ENCODE measurements at regions not wholly inside any gene's neighbourhood (a gene's known extent, or its start where the extent isn't known, plus 50 kb on each side); places are given as distances from the start of the nearest gene placed in this dataset.

GRCh38 chr5:74421377-74421776, 219.2 kb downstream of the ENC1 start:
- H3K36me3 ChIP-seq (ENCODE audit: low read depth, missing control alignments), result no peaks in the 10 kb centered on the region
- H3K4me1 ChIP-seq, result peaks cover 4% of the 10 kb centered on the region
- no peak overlapping the region for H3K27ac ChIP-seq
- WGBS, 2 donors, result 71 to 74% methylated on average over 1 of the region's 1 CpG
- H3K27me3 ChIP-seq, result no peaks in the 10 kb centered on the region
- DNase-seq, result no peak
- H3K4me3 ChIP-seq, result no peak overlapping the region
- TF ChIP-seq POLR2A (IDR thresholded peaks at IDR 0.05), result no peak
- H3K9me3 ChIP-seq, result no peaks in the 10 kb centered on the region
- intact Hi-C loops (cut with DNase I; ENCODE audit: low total_unique reads), result no loop called here

DNA sequence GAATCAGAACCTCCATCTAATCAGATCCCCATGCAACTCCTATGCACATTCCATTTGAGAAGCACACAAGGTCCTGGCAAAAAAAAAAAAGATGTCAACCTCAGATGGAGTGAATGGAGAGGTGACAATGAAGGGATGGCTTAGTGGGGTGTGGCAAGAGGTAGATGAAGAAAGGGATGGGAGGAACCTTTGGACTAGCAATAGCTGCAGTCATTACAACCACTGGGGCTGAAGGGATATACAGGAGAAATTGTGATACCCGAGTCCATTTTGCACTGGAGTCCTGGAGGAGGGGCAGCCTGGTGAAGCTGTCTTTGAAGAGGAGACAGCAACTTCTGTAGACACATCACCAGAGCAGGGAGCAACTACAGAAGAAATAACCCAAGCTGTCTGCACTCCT, 219.6 kb downstream of the ENC1 start:
- no peaks in the 10 kb centered on the region for H3K36me3 ChIP-seq (ENCODE audit: low read depth, missing control alignments)
- H3K27me3 ChIP-seq, result no peaks in the 10 kb centered on the region
- no peaks in the 10 kb centered on the region for H3K4me1 ChIP-seq
- no peaks in the 10 kb centered on the region for H3K9me3 ChIP-seq
- TF ChIP-seq POLR2A (IDR thresholded peaks at IDR 0.05) (no peak), CTCF (IDR thresholded peaks at IDR 0.05) (no peak)
- H3K27ac ChIP-seq, result no peak overlapping the region
- no peak overlapping the region for H3K4me3 ChIP-seq
- WGBS, 2 donors, result 69 to 100% methylated on average over 1 of the region's 1 CpG
- intact Hi-C loops (cut with DNase I; ENCODE audit: low total_unique reads), result no loop called here
- DNase-seq, result no peak

DNA sequence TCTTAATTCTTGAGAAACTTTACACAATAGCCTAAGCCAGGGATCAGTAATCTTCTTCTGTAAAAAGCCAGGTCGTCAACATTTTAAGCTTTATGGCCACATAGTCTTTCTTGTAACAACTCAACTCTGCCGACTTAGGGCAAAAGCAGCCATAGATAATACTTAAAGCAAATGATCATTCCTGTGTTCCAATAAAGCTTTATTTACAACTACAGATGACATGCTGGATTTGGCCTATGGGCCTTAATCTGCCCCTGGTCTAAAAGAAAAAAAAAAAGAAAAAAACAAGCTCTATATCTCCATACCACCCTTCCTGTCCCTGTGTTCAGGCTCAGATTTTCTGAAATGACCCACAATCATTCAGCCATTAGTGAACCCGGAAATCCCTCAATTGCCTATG, 220.3 kb downstream of the ENC1 start:
- Histone ChIP-seq H3K9me3 (no peaks in the 10 kb centered on the region), H3K36me3 (ENCODE audit: low read depth, missing control alignments) (no peaks in the 10 kb centered on the region), H3K27me3 (no peaks in the 10 kb centered on the region), H3K27ac (no peak overlapping the region), H3K4me3 (no peak overlapping the region), H3K4me1 (no peaks in the 10 kb centered on the region)
- no peak for DNase-seq
- WGBS, 2 donors, result 86 to 90% methylated on average over 3 of the region's 3 CpGs
- intact Hi-C loops (cut with DNase I; ENCODE audit: low total_unique reads), result no loop called here
- TF ChIP-seq CTCF (IDR thresholded peaks at IDR 0.05) (no peak), POLR2A (IDR thresholded peaks at IDR 0.05) (no peak)

DNA sequence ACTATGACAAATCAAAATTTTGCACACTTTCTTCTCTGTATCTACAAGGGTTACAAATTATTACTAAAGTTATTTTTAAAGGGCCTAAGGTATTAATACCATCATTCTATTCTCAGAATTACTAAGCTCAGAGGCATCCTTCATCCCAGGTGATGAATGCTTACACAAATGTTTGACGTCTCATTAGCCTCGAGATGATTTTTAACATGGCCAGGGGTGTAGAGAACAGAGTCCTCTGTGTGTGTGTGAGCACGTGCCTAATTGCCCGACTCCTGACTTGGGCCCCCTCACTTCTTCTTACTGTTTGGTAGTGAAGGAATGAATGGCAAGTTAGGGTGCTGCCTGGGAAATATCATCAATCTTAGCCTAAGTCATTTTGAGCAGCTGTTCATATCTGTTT, 221.1 kb downstream of the ENC1 start:
- no peak overlapping the region for H3K27ac ChIP-seq
- WGBS, 2 donors, result 78 to 85% methylated on average over 4 of the region's 4 CpGs
- H3K36me3 ChIP-seq (ENCODE audit: low read depth, missing control alignments), result no peaks in the 10 kb centered on the region
- TF ChIP-seq CTCF (IDR thresholded peaks at IDR 0.05) (no peak), POLR2A (IDR thresholded peaks at IDR 0.05) (no peak)
- no peaks in the 10 kb centered on the region for H3K4me1 ChIP-seq
- H3K4me3 ChIP-seq, result no peak overlapping the region
- H3K9me3 ChIP-seq, result no peaks in the 10 kb centered on the region
- intact Hi-C loops (cut with DNase I; ENCODE audit: low total_unique reads), result no loop called here
- no peak for DNase-seq
- H3K27me3 ChIP-seq, result no peaks in the 10 kb centered on the region

- Histone ChIP-seq H3K4me3 (no peak overlapping the region), H3K36me3 (ENCODE audit: low read depth, missing control alignments) (no peaks in the 10 kb centered on the region), H3K4me1 (peaks cover 3% of the 10 kb centered on the region), H3K9me3 (no peaks in the 10 kb centered on the region), H3K27ac (no peak overlapping the region), H3K27me3 (no peaks in the 10 kb centered on the region)
- no peak for DNase-seq
- intact Hi-C loops (cut with DNase I; ENCODE audit: low total_unique reads), result no loop called here
- WGBS, 2 donors, result 92% methylated on average over 2 of the region's 2 CpGs
- no peak for TF ChIP-seq CTCF (IDR thresholded peaks at IDR 0.05)
- TF ChIP-seq POLR2A (IDR thresholded peaks at IDR 0.05), result no peak
Observed at GRCh38 chr5:74418709-74419108, 221.8 kb downstream of the ENC1 start.

All from testis (tissue), 2 donors.